ENCODE measurements at regions not wholly inside any gene's neighbourhood (a gene's known extent, or its start where the extent isn't known, plus 50 kb on each side); places are given as distances from the start of the nearest gene placed in this dataset.

DNA sequence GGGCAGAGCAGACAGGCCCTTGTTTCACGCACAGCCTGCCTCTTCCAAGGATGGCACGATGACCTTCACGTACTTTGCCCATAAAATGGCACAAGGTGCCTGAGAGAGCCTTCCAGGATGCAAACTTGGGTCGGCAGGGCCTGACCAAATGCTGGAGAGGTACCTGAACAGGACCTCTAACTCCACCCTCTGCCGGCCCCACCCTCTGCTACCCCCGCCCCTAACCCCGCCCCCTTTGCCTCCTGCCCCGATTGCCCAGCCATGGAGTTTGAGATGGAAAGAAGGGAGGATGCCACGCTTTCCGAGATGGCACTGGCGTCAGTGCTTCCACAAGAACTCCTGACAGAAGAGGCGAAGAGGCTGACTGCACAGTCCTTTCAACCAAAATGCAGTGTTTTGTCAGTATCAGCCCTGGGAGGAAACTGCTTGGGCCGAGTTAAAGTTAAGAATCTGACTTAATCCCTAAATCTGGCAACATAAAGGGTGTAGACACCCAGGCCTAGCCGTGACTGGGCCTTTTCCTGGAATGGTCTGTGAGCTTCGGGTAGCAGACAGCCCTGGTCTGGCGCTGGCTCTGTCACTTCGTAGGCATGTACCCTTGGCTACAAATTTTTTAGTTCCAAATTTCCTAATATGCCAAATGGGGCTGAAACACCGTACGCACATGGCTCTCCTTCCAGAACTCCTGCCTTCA lies 230.3 kb upstream of the RGMA start:
- Histone ChIP-seq H3K4me3 (no peak overlapping the region), H3K36me3 (ENCODE audit: low read depth, missing control alignments) (no peaks in the 10 kb centered on the region), H3K9me3 (no peaks in the 10 kb centered on the region), H3K4me1 (no peaks in the 10 kb centered on the region), H3K27ac (no peak overlapping the region), H3K27me3 (no peaks in the 10 kb centered on the region)
- intact Hi-C loops (cut with DNase I; ENCODE audit: low total_unique reads) = no loop called here
- no peak for DNase-seq
- WGBS, 2 donors = 72 to 75% methylated on average over 18 to 19 of the region's 19 CpGs
- TF ChIP-seq, protein P1, sequence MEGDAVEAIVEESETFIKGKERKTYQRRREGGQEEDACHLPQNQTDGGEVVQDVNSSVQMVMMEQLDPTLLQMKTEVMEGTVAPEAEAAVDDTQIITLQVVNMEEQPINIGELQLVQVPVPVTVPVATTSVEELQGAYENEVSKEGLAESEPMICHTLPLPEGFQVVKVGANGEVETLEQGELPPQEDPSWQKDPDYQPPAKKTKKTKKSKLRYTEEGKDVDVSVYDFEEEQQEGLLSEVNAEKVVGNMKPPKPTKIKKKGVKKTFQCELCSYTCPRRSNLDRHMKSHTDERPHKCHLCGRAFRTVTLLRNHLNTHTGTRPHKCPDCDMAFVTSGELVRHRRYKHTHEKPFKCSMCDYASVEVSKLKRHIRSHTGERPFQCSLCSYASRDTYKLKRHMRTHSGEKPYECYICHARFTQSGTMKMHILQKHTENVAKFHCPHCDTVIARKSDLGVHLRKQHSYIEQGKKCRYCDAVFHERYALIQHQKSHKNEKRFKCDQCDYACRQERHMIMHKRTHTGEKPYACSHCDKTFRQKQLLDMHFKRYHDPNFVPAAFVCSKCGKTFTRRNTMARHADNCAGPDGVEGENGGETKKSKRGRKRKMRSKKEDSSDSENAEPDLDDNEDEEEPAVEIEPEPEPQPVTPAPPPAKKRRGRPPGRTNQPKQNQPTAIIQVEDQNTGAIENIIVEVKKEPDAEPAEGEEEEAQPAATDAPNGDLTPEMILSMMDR (IDR thresholded peaks at IDR 0.05) = no peak
- no peak for TF ChIP-seq POLR2A (IDR thresholded peaks at IDR 0.05)

DNA sequence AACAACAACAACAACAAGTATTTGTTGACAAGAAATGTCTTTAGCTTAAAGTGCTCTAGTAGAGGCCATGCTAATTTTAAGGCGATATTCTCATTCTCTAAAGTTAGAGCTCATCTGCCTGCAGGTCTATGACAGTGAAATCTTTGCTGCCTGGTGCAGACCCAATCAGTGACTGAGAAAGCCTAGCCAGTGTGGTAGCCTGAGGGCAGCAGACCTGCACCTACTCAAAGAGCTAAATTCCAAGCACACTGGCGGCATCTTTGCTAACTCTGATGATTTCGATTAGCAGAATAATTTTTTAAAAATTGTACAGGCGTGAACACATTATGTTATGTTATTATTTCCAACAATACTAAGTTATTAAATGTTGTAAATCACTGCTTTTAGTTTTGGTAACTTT lies 228.8 kb upstream of the RGMA start:
- WGBS, 2 donors = 91 to 93% methylated on average over 4 of the region's 4 CpGs
- Histone ChIP-seq H3K27ac (no peak overlapping the region), H3K4me3 (no peak overlapping the region), H3K4me1 (no peaks in the 10 kb centered on the region), H3K27me3 (no peaks in the 10 kb centered on the region), H3K9me3 (no peaks in the 10 kb centered on the region), H3K36me3 (ENCODE audit: low read depth, missing control alignments) (no peaks in the 10 kb centered on the region)
- no peak for TF ChIP-seq POLR2A (IDR thresholded peaks at IDR 0.05)
- TF ChIP-seq, protein P1 (IDR thresholded peaks at IDR 0.05) = no peak
- no peak for DNase-seq
- intact Hi-C loops (cut with DNase I; ENCODE audit: low total_unique reads) = no loop called here

DNA sequence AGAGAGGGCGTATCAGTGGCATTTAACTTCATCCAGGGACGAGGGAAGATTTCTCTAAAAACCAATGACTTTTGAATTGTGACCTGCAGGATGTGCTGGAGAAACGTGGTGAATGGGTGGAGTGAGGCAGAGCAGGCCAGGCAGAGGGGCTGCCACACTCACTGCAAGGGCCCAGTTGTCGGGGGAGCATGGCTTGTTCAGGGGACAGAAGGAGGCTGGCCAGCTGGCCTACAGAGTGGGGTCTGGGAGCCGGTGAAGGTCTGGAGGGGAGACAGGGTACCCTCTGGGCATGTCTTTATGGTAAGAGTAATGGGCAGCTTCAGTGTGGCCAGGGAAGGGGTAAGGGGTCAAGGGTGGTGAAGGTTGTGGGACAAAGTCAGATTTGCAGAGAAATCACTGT lies 225.2 kb upstream of the RGMA start:
- Histone ChIP-seq H3K27ac (no peak overlapping the region), H3K9me3 (no peaks in the 10 kb centered on the region), H3K36me3 (ENCODE audit: low read depth, missing control alignments) (no peaks in the 10 kb centered on the region), H3K27me3 (no peaks in the 10 kb centered on the region), H3K4me1 (no peaks in the 10 kb centered on the region), H3K4me3 (no peak overlapping the region)
- 90 to 91% methylated on average over 5 of the region's 5 CpGs for WGBS, 2 donors
- DNase-seq = no peak
- intact Hi-C loops (cut with DNase I; ENCODE audit: low total_unique reads) = no loop called here
- TF ChIP-seq, protein P1 (IDR thresholded peaks at IDR 0.05) = no peak
- no peak for TF ChIP-seq POLR2A (IDR thresholded peaks at IDR 0.05)

DNA sequence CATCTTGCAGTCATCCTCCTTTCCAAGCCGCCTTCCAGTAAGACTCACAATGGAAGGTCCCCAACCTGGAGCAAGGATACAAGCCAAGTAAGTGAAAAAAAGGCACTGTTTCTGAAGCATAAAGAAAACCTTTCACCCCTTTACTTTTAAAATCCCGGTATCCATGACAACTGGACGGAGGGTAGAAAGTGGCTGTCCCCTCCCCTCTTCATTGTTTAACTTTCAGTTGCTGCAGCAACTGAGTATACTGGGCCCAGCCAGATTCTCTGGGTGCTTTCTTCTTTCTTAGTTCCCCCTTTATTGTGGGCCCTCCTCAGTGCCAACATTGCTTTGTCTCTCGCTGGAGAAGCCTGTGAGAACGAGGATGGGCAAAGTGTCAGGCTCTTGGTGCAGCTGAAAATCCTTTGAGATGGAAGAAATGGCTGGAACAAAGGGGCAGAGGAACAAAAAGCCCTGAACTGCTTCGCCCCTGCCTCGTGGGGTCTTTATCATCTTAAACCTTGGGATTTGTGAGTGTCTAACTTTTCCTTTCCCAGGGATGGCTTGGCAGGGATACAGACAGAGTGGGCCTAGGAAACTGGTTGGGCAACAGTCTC lies 224.0 kb upstream of the RGMA start:
- Histone ChIP-seq H3K27ac (peak overlapping the region in 1 of 2 donors; percentile 59), H3K4me3 (no peak overlapping the region), H3K27me3 (no peaks in the 10 kb centered on the region), H3K4me1 (no peaks in the 10 kb centered on the region), H3K9me3 (no peaks in the 10 kb centered on the region), H3K36me3 (ENCODE audit: low read depth, missing control alignments) (no peaks in the 10 kb centered on the region)
- no peak for TF ChIP-seq POLR2A (IDR thresholded peaks at IDR 0.05)
- TF ChIP-seq, protein P1 (IDR thresholded peaks at IDR 0.05) = no peak
- WGBS, 2 donors = 47 to 64% methylated on average over 7 of the region's 7 CpGs
- no peak for DNase-seq
- intact Hi-C loops (cut with DNase I; ENCODE audit: low total_unique reads) = no loop called here

DNA sequence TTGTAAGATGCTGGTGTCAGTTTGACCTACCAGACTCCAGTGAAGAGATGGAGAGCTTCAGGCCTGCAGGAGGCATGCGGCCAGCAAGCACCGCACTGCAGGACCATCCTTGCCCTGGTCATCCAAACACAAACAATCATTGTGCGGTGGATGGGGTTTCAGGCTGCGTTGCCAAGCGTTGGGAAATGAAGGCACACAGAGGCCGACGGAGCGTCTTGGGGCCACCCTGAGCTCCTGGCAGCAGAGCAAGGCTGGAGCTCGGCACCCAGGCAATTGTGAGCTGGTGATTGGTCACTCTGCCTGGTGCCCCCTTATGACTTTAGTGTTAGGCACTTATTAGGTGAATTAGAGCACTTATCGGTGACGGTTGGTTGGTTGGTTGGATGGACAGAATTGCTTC lies 222.6 kb upstream of the RGMA start:
- Histone ChIP-seq H3K9me3 (no peaks in the 10 kb centered on the region), H3K4me3 (no peak overlapping the region), H3K36me3 (ENCODE audit: low read depth, missing control alignments) (no peaks in the 10 kb centered on the region), H3K27me3 (no peaks in the 10 kb centered on the region), H3K27ac (no peak overlapping the region), H3K4me1 (no peaks in the 10 kb centered on the region)
- TF ChIP-seq POLR2A (IDR thresholded peaks at IDR 0.05) = no peak
- TF ChIP-seq, protein P1 (IDR thresholded peaks at IDR 0.05) = no peak
- no peak for DNase-seq
- WGBS, 2 donors = 77 to 80% methylated on average over 7 to 11 of the region's 11 CpGs
- intact Hi-C loops (cut with DNase I; ENCODE audit: low total_unique reads) = no loop called here

All from testis (tissue), 2 donors.